HG02970 (cell line): ENCODE measurements at regions not wholly inside any gene's neighbourhood (a gene's known extent, or its start where the extent isn't known, plus 50 kb on each side); places are given as distances from the start of the nearest gene placed in this dataset.

ENCODE experiments used
- ATAC-seq: cut with Tn5 transposase; IDR thresholded peaks from one replicate; pipeline ENCODE4 v1.9.1; 2021; ENCODE audit warnings: mild to moderate bottlenecking, moderate library complexity, moderate number of reproducible peaks; ENCODE audit not compliant: unreplicated experiment, low FRiP score

DNA sequence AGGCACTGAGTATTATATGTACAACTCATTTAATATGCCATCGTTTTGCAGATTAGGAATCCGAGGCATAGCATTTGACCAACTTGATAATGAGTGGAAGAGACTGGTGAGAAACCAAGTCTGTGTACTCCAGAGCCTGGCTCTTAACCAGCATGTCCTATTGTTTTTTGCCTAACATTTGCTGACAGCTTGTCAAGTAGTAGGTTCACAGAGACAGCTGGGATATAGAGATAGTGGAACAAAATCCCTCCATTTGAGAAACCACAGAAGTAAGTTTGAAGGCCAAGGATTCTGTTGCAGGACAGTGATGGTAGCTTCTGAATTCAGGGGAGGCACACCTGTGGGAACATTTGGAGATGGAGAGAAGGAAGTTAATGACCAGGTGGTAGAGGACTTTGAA, 206.9 kb upstream of the PRPS1L1 start:
- ATAC-seq, result no peak

DNA sequence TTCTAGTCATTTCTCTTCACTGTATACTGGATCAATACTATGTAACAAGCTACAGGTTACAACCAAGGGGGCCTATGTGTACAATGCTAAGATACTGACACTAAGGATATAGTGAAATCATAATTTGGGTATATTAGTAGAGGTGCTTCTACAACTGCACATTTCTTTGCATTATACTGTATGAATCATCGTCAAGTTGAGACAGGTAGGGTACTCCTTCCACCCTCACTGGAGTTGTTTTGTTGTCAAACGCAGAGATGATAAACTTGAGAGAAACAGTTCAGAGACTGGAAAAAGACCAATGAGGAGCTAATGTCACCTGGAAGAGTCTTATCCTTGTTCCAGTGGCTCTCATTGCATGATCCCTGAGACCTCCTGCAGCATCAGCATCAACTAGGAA, 208.2 kb upstream of the PRPS1L1 start:
- no peak for ATAC-seq

DNA sequence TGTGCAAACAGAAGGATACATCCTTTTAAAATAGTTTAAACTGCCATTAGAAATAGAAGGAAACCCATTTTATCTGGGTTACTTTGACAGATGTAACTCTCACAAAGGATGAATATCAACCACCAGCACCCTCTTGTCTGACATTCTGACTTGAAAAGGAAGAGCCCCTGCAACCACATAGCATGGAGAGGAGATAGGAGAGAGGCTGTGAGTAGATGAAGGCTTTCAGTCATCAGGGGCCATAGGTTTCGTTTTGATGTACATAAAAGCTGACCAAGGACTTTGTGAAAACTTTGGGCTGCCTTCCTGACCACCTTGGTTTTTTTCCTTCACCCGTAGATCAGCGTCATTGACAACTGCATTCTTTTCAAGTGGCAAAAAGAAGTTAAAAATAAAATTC, 211.6 kb upstream of the PRPS1L1 start:
- no peak for ATAC-seq

DNA sequence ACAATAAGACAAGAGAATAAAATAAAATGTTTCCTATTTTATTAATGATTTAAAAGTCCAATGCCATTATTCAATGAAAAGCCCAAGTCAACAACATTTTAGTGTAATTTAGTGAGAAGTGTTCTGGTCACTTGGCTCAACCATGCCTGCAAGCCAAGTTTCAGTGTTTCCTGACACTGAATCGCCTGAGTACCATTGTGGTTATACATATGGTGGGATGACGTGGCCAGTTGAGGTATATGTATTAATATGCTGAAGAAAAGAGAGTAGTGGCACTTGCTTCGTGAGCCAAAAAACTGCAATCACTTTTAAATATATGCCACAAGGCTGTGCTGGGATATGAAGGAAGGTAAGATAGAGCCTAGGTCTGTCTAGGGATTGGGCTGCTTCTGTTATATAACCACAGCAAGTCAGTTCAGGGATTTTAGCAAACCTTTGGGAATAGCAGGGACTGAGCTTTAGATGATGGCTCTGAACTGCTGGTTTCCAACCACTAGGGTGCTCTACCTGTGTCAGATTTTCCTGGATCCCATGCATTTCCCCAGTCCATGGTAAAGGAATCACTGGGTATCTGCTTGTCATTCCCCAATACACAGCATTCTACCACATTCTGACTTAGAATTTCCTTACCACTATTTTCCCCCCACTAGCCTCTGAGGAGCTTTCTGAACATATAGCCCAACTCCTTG, 214.0 kb upstream of the PRPS1L1 start:
- ATAC-seq, result no peak

DNA sequence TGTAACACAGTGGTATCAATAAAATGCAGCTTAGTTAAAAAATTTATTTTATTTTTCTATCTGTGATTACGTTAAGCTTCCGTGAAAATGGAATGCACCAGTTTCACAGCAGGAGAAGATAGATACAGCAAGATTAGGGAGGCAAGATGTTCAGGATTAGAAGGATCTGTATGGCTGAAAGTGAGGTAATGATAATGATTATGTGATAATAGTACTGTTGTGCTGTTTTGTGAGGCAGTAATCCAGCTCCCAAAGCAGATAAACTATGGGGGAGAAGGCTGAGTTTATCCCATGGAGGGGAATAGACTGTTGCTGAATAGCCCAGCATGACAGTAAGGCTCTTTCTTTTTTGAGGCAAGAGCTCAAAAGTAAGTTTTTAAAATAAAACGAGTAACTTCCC, 216.1 kb upstream of the PRPS1L1 start:
- ATAC-seq, result no peak

- no peak for ATAC-seq
These were observed 222.5 kb upstream of the PRPS1L1 start for GRCh38 chr7:18250133-18250532.

DNA sequence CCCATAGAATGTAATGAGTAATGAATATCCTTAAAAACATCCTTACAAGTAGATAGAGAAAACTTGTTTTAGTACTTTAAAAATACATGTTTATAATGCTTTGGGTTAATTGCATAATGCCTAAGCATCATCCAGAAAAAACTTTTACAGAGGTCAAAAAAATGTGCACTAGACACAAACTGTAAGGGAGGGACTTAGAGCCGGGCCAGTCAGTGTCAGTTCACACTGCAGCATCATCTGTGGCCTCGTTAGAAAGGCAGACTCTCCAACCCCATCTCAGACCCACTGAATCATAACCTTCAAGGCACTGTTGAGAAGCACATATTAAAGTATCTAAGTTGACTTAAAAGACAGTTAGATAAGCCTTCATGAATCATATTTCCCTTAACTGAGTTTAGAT, 230.1 kb upstream of the PRPS1L1 start:
- no peak for ATAC-seq

DNA sequence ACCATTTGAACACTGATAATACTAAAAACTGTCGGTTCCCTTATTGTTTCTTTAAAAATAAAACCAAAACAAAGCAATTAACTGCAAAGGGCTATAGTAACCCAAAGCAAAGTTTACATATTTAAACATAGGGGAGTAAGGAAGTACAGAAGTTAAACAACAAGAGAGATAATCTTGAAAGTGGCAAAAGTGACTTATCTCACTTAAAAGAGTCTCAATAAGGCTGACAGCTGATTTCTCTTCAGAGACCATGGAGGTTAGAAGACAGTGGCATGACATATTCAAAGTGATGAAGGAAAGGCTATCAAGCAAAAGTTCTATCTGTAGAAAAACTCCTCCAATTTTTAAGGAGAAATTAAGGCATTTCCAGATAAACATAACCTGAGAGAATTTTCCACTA, 233.5 kb upstream of the HDAC9 start:
- no peak for ATAC-seq

GRCh38 chr7:18265611-18266281, 229.8 kb upstream of the HDAC9 start:
- ATAC-seq, result no peak

- no peak for ATAC-seq
These were observed 227.0 kb upstream of the HDAC9 start for GRCh38 chr7:18268571-18268970.

DNA sequence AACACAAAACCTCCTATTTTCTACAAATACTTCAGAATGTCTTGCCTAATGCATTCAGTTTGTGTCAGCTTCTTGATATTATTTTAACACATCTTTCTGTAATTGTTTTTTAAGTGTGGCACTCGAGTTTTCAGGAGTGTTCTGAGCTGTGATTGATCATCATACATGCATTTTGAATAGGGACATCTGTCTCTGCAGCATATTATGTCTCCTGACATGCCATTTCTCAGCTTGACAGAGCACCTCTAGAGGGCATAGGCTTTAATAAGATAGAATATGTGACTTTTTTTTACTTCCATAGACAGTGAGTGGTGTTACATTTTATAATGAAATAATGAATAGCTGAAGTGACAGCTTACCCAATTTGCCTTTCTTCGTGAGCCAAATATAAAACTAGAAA, 219.2 kb upstream of the HDAC9 start:
- no peak for ATAC-seq

- ATAC-seq, result no peak
These were observed 217.2 kb upstream of the HDAC9 start for GRCh38 chr7:18278316-18278715.

DNA sequence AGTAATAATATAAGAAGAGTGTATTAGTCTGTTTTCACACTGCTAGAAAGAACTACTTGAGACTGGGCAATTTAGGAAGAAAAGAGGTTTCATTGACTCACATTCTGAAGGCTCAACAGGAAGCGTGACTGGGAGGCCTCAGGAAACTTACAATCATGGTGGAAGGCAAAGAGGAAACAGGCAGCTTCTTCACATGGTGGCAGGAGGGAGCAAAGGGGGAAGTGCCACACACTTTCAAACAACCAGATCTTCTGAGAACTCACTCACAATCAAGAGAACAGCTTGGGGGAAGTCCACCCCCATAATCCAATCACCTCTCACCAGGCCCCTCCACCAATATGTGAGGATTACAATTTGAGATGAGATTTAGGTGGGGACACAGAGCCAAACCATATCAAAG, 212.5 kb upstream of the HDAC9 start:
- no peak for ATAC-seq

GRCh38 chr7:18287482-18287881, 208.1 kb upstream of the HDAC9 start:
- no peak for ATAC-seq

GRCh38 chr7:18288322-18289037, 207.1 kb upstream of the HDAC9 start:
- no peak for ATAC-seq

DNA sequence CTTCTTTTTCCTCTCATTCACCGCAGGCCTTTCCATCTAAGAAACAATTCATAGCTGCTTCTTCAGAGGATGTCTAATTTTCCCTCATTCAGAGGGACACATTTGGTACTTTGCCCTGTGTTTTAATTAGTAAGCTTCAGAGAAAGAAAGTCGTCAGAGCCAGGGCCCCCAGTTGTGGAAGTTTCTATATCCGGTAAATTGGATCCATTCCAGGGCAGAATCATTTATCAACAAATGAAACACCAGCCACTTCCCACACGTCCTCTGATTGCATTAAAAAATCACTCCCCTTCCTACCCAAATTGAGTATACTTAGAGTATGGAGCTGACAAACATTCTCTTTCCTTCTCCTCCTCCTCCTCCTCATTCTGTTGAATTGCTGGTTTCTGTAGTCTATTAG, 205.8 kb upstream of the HDAC9 start:
- no peak for ATAC-seq

DNA sequence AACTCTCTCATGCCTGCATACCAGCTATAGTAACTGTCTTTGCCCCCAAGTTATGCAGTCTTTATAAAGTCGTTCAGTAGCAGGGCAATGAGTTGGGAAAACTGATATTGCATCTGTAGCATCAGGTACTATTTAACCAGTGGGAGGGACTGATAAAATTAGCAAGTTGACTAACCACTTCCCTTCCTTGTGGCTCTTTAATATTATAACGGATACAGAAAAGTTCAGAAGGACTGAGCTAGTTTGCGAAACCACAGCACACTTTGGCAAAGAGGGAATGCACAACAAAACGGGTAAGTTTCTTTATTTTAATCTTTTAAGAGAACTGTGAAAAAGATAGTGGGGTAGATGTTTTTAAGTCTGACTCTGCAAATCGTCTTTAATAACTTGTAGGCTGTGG, 205.3 kb upstream of the HDAC9 start:
- ATAC-seq, result peak; percentile 56

DNA sequence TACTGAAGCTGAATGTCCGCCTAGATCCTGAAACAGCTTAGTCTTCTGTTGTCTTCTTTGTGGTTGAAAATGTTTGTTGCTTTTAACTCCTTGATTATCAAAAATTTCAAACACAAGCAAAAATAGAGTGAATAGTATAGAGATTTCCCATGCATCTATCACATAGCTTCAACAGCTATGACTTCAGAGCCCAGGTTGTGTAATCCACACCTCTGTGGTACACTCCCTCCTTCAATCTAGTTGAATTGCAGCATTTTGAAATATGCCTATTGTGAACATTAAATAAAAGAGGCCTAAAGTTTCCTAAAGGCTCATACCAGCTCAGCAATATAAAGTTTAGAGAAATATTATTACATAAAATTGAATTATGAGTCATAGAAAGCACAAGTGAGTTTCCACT, 204.7 kb upstream of the HDAC9 start:
- no peak for ATAC-seq

DNA sequence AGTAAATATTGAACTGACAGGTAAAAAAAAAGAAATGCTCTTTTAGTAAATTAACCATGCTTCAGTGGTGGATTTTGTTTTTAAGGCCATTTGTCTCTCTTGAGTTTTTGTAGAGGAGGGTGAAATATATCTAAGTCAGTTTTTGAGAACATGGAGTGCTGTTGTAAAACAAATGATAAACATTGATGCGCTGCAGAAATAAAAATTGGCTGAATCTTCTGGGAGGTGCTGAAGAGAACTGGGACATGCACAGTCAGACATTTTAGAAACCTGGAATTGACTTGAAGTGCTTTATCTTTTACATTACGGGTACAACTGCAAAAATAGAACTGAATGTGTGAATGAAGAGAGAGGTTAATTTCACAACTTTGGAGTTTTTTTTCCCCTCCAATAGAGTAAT, 203.0 kb upstream of the HDAC9 start:
- no peak for ATAC-seq

GRCh38 chr7:18293759-18294158, 201.8 kb upstream of the HDAC9 start:
- no peak for ATAC-seq

DNA sequence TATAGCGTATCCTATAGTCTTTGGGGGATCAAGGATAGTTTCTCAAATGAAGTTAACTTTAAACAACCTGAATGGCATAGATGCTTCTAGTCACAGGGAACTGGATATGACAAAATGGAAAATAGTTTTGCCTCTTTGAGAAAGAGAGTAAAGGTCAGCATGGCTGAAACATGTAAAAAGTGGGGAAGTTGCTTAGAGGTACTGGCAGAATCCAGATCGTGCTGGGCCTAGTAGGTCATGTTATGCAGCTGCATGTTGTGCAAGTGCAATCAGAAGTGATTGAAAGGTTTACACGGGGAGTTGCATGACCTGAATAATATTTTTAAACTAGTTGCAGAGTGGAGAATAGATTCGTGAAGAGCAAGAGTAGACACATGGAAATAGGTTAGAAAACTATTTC, 201.1 kb upstream of the HDAC9 start:
- ATAC-seq, result no peak
